ENCODE measurements at regions not wholly inside any gene's neighbourhood (a gene's known extent, or its start where the extent isn't known, plus 50 kb on each side); places are given as distances from the start of the nearest gene placed in this dataset.

DNA sequence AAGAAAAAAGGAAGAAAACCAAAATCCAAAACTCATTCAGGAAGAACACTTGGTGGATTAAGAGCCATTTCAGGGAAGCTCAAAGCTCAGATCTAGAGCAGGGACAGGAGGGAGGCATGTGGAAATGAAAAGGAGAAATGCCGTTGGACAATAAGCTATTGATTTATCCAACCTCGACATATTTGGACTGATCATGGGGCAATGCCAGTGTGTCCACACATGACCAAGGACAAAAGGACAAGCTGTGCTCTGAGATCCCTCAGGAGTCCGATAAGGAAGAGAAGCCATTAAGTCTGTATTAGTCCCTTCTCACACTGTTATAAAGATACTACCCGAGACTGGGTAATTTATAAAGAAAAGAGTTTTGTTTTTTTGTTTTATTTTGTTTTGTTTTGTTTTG lies 684.0 kb upstream of the CELF2 start:
- TF ChIP-seq POLR2A (IDR thresholded peaks at IDR 0.05; ENCODE audit: low read length) (no peak), GATA1 (IDR thresholded peaks at IDR 0.05; ENCODE audit: low read depth, low read length) (no peak)
